Stimulated activated CD4-positive, alpha-beta T cell treated with anti-CD3 and anti-CD28 coated beads, Interleukin-1b, Interleukin-23, amount 100 ng/mL, for 4 hours (primary cell): ENCODE measurements at regions not wholly inside any gene's neighbourhood (a gene's known extent, or its start where the extent isn't known, plus 50 kb on each side); places are given as distances from the start of the nearest gene placed in this dataset.

Source experiments
- DNase-seq, 2 donors: peaks; one replicate each; pipeline ENCODE4 v3.0.0-alpha.2; 2020; ENCODE audit warnings: low read depth in 2 of 2

DNA sequence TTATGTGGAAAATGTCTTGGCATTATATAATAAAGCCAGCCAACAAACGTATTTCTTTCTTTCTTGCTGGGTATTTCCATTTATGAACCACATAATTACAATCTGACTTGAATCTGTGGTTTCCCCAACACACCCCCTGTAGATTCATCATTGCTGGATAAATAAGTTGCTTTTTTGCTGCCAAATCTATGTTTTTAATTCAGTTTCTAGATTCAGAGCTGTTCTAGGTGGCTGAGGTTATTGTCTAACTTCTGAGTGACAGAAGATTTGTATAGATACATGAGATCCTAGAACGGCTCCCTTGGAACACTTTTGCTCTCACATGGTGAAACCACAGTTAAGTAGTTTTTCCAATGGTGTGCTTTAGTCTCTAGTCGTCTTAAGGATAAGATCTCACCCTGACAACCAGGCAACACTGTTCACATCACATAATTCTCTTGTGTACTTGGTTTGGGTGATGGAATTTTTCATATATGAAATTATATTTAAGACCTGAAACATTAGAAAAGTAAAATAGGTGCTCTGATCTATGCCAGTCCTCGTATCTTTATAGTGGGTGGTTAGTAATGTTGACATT lies 239.1 kb downstream of the KLF12 start:
- no peak for DNase-seq

DNA sequence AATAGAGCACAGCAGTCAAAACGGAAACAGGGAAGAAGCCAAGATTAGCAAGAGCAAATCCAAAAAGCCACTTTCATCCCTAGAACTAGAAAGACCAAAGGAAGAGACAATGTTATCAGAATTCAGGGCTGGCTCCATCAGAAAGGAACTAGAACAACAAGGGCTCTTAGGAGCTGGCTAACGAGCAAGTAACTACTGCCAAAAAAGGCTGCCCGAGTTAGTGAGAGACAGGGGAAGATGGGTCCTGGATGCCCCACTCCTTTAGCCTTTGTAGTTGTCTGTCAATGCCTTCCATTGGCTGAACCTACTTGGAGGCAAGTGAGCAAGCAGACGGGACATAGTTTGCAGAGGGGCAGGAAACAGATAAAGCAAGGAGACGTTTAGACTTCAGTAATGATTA lies 240.4 kb downstream of the KLF12 start:
- no peak for DNase-seq

DNA sequence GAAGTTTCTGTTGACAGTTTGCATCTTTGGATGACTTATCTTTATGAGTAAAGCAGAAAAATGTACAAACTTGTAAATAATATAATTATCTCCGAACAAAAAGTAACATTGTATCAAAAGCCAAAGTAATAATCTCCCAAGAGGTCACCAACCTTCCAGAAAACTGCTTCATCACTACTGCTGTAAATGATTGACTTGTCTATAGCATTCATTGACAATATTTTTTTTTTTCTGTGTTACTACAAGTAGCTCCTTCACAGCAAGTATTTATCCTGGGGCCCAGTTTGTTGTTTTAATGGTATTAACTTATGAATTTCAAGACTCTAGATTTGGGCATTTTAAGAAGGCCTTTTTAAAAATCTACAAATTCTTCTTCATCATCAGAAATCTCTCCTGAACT lies 242.4 kb downstream of the KLF12 start:
- DNase-seq: no peak

DNA sequence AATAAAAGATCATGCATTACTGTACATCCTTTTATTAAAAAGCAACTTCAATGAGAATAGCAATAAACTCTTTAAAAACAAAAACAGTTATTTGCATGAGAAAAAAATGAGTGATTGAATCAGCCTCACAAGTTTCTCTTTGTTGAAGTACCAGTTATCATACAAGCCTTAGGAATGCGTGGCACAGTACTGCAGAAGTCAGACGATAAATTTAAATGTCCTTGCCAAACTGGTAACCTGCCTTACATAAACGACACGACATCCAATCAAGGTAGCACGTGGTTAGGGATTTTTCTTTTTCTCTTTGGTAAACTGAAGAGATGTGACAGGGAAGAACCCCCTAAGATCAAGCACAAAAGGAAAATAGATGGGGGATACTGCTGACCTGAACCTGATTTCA lies 251.0 kb downstream of the KLF12 start:
- DNase-seq: no peak

DNA sequence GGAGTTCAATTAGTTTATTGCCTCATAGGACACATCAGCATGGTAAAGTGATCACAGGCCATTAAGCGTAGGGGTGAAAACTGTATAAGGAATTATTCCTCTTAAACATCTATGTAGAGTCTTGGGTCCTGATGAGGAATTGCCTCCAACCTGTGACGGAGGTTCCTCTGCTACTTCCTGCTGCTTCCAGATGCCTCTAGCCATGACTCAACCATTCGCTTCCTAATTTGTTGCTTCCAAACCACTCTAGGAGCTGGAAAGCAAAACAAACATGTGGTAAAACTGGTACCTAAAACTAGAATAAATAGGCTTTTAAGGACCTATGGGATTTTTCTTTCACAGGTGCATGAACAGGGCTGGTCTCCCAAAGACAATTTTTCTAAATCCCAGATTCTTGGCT lies 253.8 kb downstream of the KLF12 start:
- no peak for DNase-seq

DNA sequence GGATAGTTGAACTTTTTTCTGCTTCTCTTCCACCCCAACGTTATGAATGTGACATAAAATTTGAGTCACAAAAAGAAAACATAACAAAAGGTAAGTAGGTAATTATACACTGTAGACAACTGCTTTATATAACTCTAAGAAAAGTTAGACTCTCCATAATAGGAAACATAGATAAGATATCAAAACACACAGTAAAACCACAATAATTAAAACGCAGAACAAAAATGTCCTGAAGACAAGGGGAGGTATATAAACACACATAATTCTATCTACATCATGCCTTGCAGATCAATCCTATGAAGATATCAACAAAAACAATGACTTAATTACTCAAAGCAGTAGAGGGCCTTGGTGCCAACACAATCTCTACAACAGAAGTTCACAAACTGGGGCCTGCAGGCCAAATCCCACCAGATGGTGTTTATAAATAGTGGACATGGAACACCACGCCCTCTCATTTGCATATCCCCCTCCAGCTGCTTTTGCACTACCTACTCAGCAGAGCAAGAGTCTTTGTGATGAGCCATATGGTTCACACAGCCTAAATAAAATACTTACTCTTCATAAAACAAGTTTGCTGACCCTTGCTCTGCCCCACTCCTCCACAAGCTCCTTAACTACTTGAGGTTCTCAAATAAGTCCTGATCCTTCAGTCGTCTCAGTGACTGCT lies 254.7 kb downstream of the KLF12 start:
- DNase-seq: no peak

DNA sequence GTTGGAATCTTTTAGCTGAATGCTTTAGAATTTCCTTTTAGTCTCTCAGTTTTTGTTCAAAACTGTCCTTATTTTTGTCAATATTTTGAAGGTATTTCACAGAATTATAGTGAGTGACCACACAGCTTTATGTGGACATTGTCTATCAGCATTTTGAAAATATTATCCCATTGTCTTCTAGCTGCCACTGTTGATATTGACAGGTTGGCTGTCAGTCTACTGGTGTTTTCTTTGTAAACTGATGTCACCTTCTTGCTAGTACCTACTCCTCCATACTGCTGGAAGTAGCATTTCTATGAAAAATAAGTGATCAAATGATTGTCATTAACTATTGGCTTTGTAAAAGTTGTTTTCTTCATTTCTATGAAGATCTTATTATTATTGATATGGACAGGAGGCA lies 256.8 kb downstream of the KLF12 start:
- no peak for DNase-seq

DNA sequence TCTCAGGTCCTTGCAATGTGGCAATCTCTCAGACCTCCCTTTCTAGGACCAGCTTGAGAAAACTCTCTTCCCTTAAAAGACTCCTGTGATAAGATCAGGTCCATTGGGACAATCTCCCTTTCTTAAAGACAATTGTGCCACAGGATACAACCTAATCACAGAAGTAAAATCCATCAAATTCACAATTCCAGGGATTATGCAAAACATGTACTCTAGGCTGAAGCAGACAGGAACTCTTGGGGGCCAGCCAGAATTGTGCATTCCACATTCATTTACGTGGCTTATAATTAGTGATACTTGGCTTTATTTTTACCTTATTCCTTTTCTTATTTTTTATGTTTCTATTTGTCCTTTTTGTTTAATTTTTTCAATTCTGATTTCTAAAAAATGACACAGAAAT lies 257.9 kb downstream of the KLF12 start:
- DNase-seq: no peak

DNA sequence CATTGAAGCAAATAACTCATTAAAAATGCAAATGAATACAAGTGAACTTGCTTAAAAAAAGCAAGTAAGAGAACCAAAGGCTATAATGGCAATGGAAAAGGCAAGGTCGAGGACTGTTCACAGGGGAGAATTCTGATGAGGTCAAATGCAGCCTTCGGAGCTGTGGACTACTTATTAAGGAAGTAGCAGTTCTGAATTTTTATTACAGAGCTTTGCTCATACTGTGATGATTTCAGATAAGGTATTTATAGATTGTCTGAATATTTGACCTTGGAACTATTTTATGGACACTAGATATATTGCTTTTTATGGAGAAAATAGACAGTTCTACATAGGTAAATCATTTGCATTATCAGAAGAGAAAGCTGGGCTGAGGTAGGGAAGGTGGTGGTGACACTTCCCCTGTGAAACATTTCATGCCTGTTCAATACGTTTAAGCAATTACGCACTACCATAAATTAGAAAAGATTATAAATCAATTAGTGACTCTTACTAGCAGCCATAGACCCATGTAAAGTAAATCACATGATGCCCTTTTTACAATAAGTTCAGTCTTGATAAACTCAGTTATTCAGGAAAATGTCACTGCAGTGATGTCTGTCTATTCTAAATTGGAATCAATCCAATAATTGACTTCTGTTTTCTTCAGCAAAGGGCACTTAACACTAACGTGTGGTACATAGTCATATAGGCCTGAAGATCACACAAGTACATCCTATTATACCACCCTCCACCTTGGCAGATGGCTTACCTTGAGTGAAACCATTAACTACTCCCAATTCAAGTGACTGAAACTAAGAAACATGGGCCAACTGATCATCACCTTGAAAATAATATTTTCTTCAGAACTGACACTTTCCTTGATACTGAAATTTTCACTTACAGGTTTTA lies 260.0 kb downstream of the KLF12 start:
- no peak for DNase-seq

DNA sequence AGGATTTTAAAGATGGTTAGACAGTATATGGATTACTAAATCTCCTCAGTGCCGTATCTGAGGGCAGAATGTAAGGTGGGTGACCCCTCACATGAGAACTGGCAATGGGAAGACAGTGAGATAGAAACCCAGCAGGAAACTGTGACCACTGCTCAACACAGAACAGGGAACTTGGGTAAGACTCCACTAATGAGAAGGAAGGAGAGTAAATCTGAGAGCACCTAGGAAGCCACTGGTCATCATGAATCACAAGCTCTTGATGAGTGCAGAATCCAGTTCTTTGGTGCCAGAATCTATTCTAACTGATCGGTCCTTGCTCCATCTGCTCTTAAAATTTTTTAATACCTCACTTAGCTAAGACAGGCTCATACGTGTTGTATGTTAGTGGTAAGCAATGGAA lies 261.8 kb downstream of the KLF12 start:
- DNase-seq: no peak

DNA sequence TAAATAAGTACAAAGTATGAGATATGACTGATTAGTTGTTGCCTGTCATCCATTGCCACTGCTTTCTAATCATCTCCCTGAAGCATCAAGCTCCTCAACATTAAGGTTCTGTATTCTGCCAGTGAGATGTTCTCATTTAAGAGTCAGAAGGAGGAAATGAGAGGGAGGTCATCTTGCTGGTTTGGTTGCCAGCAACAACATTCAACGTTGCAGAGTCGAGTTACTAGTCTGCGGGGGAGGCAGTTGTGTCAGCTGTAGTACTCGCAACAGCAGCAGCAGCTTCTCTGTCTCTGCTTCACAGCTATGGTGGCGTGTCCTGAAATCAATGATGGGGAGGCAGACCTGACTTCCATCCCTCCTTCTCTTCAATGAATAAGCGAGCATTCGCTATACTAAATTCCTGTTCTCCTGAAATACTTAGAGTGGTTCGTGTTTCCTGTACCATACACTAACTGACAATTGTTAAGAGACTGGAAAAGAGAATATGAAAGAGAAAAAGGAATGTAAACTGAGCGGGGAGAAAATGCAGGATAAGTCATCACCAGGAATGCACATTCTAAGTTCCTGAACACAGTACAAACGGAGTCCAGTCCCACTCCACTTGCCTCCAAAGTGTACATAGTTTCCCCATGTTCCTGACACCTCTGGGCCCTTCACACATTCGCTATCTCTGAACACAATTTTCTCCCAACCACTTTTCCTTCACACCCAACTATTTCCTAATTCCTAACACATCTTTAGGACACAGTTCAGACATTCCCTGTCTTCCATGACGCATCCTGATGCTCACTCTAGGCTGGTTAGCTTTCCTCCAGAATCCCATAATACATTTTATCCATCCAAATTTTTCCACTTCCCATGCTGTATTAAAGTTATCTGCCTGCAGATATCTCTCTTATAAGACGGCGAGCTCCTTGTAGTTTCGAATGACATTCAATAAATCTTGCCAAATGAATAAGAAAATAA lies 263.0 kb downstream of the KLF12 start:
- no peak for DNase-seq

DNA sequence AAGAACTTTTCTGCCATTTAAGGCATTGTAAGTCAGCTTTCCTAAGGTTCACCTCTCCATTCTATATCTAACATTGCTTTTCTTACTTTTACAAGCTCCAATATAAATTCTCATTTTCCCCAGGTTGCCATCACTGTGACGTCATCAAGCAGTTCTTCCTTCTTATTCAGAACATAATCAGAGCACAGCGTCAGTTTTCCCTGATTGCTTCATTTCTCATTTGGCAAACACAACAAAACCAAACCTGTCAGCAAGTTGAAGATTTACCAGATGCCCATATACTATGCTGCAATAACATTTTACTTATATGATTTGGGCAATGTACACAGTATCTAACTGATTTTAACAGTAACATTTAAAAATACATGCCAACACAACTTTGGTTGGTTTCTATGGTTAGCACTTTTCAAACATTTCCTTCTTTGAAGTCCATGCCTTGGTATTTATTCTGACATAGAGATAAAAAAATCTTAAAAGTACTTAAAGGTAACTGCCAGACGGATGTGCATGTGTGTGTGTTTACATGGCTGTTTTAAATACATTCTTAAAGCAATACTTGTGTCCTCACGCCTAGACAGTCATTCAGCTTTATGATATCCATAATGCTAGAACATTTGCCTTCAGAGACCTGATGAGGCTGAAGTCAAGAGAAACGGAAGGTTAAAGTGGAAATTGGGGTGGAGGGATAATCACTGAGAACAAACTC lies 264.0 kb downstream of the KLF12 start:
- DNase-seq: no peak

DNA sequence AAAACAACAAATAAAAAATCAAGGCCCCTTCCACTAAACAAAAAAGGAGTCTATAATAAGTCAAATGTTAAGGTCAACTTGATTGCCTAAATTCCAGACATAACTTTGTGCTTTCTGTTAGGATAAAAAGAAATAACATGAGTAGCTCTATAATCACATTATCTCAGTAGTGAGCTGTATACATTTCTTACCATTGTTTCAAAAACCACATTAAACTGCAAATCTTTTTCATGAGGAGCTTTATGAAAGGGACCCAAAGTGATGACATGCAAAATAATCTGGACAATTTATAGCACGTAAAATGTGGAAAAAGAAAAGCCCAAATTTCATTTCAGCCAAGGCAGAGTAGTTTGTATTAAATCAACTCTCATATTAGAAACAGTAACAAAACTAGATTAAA lies 269.2 kb downstream of the KLF12 start:
- no peak for DNase-seq

DNA sequence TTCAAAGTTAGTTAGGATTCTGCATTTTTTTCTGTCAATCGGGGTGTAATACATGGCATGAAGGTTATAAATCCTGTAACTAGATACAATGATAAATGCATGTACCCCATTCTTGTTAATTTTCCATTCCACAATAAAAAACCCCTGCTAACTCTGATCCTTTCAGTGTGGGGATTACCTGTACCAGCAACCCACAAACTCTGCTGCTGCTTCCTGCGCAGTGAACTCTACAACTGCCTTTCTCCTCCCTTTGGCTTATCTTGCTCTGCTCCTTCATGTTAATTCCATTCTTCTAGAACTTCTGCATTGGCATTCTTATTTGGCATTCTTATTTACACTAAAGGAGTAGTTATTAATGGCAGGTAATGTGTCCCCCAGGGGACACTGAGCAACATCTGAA lies 273.1 kb downstream of the KLF12 start:
- no peak for DNase-seq

DNA sequence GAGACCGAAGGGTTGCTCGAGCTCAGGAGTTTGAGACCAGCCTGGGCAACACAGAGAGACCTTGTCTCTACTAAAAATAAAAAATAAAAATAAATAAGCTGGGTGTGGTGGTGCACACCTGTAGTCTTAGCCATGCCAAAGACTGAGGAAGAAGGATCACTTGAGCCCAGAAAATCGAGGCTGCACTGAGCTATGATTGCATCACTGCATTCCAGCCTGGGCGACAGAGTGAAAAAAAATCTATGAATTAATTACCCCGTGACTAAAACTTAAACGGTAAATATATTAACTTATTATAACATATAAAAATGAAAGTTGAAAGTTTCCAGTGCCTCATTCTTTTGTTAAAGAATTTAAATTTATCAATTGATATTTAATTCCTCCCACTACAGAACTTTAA lies 273.7 kb downstream of the KLF12 start:
- DNase-seq: no peak

DNA sequence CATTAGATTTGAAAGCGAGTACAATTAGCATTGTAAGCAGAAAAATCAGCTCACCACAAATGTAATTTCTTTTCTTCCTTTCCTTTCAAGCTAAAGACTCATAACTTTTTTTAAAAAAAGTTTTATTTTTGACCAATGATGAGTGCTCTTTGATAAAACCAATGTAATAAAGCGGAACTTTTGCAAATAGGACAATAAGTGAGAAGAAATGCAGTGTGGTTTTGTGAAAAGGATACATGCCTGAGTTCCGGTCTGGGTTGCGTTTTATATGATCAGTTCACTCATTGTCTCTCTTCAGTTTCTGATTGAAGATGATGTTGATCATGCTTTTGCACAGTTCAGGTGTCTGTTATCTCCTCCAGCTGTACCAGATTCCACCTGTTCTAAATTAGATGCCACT lies 274.4 kb downstream of the KLF12 start:
- no peak for DNase-seq

DNA sequence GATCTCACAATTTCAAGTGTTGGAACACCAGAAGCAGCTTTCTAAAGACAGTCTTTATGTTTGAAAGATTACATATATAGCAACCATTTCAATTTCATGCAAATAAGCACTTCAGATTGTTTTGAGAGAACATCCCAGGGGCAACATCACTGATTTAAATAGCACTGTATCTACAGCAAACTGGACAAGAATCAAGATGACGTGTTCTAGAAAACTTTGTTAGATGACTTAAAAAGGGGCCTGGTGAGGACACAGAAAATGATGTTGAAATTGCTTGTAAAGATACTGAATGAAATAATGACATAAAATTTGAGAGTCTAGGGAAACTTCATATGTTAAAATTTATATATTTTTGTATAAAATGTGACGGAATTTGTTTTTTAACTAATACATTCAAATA lies 277.1 kb downstream of the KLF12 start:
- no peak for DNase-seq

DNA sequence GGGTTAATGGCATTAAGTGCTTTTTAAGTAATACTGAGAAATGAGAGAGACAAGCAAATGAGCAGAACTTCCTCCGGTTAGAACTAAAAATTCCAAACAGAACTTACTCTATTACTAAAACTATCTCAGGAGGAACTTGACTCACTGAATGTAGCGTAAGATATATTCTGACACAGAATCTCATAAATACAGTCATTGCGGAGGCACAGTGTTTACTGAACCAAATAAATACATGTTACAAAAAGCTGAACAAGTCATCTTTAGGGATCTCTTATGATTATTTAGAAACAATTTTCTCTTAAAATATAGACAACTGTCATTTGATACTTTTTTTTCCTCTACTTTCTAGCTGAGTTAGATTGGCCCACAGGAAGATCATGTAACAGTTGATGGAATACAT lies 283.1 kb downstream of the KLF12 start:
- DNase-seq: no peak

DNA sequence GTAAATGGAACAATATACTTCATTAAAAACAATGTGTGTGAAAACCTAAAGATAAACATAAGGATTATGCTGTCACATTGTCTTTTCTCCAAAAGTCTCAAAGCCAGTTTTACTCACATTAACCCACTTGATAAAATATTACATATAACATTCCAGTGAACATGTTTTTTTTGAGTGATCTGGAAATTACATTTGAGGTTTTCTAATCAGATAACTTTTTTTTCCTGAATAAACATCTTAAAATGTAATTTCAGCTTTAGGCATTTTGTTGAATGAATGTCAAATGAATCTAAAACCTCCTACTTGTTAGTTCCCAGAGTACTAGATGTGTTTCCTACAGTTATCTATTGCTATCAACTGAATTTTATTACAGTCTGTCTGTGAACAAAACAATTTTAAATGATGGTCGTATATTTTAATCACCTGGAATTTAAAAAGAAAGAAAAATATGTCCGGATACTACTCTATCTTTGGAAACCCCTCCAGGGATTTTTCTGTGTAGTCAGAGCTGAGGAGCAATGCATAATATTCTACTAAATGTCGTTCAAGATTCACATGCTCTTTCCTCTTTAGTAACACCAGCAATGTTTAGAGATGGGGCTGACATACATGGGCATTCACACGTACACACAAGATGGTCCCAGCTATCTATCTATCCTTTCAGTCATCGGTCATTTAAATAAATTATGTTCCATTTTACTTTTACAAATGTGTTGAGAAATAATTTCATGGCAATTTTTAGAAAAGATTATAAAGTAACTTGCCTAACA lies 283.9 kb downstream of the KLF12 start:
- no peak for DNase-seq

DNA sequence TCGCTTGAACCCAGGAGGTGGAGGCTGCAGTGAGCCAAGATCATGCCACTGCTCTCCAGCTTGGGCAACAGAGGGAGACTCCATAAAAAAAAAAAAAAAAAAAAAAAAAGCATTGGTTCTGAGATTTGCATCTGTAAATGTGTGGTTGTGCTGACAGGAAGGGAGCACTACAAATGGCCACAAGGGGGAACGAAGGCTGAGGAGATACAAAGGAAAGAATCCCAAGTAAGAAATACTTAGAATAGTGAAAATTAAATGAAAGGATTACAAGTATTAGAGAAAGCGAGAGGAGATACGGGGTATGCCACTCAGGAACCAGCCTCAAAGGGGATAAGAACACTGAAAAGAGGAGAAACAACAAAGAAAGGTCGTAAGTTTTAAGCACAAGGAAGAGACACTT lies 284.9 kb downstream of the KLF12 start:
- peak in 1 of 2 donors; percentile 13 for DNase-seq

DNA sequence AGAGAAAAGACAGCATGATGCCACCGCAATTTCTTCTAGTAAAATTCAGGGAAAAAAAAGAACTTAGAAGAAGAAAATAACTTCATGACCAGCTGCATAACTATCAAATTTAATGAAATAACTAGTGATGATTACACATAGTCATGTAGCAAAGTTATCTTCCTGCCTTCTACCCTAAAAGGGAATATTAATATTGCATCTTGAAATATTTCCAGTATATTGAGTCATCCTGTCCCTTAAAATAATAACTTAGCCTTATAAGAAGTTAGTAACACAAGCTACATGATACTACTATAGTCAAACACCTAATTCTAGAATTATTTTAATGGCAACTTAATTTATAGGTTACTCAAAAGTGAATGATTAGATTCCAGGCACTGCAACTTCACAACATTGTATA lies 289.2 kb downstream of the KLF12 start:
- DNase-seq: no peak
